HL-60 (cell line): ENCODE measurements at regions not wholly inside any gene's neighbourhood (a gene's known extent, or its start where the extent isn't known, plus 50 kb on each side); places are given as distances from the start of the nearest gene placed in this dataset.

Experiments used
- CTCF ChIP-seq: IDR thresholded peaks from one replicate; pipeline ENCODE4 v1.5.1; 2011; ENCODE audit warnings: low read length, control low read depth, inconsistent platforms; ENCODE audit not compliant: insufficient read depth
- POLR2AphosphoS5 ChIP-seq: IDR thresholded peaks from 2 replicates; pipeline ENCODE4 v1.6.1; 2012; ENCODE audit warnings: low read depth
- SPI1 ChIP-seq: IDR thresholded peaks from 2 replicates; pipeline ENCODE4 v1.6.1; 2012; ENCODE audit warnings: low read depth, mild to moderate bottlenecking, borderline replicate concordance

GRCh38 chr6:167399599-167399998 is 74.7 kb downstream of the TTLL2 start:
- TF ChIP-seq CTCF: no peak
- no peak for TF ChIP-seq SPI1
- TF ChIP-seq POLR2AphosphoS5: no peak
